NCI-H2107 treated with DMSO at 0.1 percent for 48 hours (cell line): ENCODE measurements at regions not wholly inside any gene's neighbourhood (a gene's known extent, or its start where the extent isn't known, plus 50 kb on each side); places are given as distances from the start of the nearest gene placed in this dataset.

Source experiments
- DNase-seq: peaks from one replicate; lab custom pipeline; 2025; ENCODE audit not compliant: unreplicated experiment; lab: John Stamatoyannopoulos, UW

DNA sequence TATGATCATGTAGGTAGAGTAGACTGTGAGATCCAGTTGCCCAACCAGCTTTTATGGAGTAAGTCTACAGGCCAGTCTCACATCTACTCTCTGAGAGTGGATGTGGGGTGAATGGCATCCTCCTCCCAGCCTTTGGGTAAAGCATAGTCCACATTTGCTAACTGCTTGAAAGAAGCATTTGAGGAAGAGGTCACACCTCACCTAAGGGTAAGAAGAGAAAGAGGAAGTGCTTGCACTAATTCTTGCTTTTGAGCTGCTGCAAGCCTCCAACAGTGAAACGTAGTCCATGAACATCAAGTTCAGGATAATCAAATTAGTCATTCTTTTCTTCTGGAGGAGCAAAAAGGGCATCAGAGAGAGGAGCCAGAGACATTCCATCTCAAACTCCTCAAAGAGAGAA, 93.9 kb upstream of the AGR3 start:
- DNase-seq, result no peak

DNA sequence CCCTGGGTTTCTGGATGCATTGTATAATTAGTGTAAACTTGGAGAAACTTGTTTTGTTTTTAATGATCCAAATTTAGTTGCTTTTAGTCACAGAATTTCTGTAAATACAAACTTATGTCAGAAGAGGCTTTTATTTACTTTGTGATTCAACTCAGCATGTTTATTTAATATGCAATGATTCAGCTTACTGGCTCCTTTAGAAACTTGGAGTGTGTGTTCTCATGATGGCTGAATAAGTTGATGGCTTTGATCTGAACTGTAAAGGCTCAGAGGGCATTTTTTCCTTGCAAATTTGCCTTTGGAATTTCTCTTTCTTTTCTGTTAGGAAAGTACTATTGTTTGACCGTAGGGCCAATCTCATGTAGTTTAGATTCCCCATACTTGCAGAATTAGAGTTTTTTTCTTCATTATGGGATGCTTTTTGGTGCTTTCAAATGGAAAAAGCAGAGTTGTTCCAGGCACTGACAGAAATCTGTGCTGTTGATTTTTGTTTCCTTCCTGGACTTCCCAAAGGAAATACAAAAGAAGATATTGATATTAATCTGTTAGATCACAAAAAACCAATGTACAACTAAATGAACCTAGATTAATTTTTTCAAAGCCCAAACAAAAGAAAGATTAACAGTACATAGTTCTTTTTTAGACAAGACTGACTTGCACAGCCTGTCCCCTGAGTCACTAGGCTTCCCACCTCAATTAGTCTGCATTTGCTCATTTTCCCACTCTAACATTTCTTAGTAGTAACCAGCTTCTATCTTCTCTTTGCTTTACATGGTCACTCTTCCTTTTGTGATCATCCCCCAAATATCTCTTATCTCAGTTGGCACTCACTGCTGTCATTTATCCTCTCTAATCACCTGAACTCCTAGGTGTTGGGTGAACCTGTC, 96.8 kb upstream of the AGR3 start:
- DNase-seq, result no peak

DNA sequence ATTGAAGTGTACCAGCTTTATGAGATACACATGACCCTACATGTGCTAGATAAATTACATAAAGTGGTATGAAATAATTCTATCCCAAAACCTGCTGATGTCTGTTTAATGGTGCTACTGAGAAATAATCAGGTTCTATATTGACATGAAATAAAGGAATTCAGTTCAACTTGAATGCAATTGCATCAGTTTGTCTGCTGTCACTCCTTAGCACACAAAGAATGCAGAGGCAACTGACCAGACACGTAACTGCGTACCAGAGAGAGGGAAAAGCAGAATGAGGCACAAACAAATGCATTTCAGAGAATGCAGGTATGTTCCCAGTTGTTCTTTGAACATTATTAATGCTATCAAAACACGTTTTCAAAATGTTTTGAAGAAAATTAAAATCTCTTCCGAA, 98.8 kb upstream of the AGR3 start:
- DNase-seq, result no peak

DNA sequence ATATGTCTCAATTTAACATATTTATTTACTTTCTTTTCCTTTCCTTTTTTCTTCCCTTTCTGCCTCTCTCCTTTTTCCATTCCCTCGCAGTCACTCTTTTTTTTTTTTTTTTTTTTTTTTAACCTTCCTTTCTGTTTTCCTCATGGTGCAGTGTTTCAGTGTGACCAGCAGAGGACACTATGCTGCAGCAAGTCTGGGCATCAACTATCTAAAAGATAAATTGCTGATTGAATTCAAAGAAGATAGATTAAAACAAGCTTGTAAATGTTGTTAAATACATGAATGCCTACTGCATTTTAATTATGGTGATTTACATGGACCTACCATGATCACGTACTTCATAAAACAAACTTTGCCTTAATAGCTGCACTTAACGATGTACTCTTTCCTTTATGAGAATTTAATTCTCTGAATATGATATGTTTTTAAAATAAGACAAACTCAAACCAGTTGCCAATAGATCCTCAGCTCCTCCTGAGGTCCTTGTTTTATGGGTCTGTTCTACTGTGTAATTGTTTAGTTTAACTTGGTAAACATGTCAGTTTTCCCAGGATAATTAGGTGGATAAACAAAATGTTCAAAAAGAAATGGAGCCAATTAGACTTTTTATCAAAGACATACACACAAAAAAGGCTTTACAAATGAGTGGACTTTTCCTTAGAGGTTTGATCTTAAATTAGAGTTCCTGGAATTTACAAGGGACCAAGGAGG, 101.0 kb upstream of the AGR3 start:
- peak; percentile 24 for DNase-seq

DNA sequence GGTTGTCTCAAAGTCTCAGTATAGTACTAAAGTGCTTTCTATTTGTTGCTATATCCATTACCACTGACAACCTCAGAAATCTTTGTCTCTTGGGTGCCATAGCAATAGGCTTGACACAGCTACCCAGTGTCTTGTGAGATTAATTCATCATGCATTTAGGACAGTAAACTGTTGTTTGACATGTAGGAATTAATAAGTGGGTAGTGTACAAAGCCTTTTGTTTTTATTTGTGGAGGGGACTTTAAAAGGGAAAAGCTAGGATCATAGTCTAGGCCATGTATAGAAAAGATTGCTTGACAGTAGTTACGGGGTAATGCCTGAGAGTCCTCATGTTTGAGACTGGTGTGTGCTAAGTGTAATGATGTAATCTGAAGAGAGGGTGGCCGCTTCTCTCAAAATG, 102.6 kb upstream of the AGR3 start:
- peak; percentile 4 for DNase-seq

DNA sequence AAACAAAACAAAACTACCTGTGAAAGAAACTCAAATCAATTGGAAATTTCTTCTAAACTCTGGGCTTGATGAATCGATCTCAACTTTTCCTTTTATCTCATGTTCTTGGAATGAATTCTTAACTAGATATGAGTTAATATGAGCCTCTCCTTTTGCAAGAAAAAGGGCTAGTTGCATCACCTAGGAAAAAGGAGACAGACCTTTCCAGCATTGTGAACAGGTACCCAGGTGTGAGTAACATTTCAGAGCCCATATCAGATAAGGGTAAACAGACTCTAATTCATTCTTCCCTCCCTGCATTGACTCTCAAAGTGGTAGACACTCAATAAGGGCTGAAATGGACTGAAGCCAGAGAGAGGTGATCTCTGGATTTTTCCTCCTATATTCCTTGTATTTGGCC, 103.8 kb upstream of the AGR3 start:
- peak; percentile 32 for DNase-seq

DNA sequence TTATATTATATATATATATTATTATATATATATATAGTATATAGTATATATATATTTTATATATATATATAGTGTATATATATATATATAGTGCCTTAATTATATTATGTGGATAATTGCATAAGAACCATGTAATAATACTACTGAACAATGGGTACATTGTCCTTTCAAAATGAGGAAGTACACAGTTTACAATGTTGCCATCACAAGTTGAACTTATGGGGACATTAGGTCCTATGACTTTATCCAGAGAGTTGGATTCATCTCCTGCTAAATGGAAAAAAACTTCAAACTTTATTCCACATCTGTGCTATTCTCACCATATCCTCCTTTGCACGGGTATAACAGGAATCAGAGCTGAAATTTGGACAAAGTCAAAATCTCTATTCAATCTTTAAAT, 105.0 kb upstream of the AGR3 start:
- no peak for DNase-seq

DNA sequence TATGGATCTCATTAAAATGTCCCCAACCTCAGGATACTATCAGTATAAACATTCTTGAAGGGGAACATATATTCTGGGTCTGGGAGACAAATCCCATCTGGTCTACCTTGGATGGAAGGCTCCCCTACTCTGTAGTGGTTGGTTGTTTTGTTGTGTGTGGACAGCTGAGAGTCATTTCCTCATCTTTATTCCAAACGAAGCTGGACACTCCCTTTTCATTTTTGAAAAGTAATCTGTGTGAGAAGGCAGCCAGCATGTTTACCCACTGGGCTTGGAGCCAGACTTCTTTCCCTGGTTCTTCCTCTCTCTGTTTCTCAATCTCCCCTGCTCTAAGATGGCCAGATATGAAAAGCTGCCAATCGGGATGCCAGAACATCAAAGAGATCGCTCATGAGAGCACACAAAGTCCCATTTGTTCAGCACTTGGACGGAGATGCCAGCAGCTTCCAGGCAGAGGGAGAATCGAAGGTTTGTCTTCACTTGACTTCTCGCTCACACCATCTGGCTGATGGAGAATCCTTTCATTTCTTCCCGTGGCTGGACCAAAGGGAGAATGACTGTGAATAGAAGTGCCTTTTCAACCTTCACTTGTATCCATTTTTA, 108.1 kb upstream of the AGR3 start:
- DNase-seq, result no peak

DNA sequence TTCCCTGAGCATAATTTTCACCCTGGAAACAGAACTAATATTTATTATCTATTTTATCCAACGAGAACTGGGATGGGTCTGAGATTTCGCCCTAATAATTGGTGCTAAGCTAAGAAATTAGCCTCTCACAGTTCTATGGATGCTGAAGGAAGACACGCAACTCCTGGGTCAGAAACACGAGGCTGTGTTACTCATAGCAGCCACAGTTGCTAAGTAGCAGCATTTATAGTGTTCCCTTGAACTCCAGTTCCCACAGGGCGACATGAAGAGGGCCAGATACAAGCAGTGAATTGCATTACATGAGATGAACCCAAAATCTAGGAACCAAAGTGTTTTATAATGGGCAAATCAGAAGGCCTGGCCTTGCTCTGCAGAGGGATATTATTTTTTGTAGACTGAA, 109.8 kb upstream of the AGR3 start:
- no peak for DNase-seq

DNA sequence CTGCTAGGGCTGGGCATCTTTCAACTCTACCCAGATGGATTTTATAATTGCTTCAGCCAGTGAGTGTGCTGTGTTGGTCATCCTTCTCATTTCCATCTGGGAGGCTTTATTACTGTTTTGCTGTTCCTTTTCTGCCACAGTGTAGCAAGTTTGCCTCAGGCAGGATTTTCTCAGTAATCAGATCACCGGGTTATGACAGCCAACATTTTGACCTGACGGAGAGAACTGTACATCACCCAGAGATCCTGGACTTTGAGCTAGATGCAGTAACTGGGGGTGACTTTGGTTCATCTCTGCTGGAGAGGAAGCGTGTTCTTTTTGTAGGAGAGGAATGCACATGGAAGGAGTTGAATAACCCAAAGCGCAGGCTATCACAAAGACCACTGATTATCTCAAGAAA, 111.8 kb upstream of the AGR3 start:
- DNase-seq, result no peak

DNA sequence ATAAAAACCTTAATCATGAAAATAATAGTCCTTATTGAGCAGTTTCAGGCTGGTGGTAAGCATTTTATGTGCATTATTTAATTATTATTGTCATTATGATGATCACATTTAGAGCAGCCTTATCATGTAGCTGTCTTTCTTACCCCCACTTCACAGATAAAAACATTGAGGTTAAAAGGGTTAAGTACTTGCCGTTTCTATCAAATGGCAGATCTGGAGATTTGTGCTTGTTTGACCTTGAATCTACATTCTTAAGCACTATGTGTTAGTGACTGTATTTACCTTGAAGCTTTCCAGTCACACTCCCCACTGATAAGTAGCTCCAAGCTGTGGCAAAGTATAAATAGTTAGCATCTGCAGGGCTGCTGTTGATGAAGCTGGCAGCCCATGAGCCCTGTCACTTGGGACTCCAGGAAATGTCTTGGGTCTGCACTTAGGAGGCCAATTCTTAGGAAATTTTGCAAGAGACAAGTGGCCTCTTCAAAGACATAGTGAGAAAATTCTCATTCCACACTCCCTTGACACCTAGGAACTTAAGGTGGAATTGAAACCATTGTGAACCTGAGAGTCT, 116.8 kb upstream of the AGR3 start:
- DNase-seq, result no peak

DNA sequence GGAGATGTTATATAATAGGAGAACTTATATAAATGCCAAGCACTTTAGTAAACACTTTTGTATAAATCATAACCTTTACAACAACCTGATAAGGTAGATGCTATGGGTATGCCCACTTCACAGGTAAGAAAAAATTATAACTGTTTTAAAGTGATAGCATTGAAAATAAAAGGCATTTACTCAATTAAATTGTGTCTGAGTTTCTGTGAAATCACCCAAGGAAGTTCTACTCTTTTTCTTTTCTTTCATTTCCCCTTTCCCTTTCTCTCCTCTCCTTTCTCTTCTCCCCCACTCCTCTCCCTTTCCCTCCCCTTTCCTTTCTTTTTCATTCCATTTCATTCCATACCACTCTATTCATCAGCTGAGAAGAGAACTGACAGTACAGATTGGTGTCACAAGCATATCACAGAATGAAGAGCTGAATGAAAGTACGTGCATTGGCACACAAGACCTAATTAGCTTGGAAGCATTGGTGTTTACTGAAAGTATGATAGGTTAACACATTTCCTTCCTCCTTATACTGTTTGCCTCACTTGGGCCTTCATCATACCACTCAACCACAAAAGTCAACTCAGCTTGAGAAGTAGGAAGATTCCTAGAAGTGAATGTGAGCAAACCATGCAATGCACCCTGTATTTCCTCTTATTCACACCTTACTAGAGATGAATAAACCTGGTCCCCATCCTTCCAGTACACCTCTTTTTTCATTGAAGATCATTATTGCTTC, 117.9 kb upstream of the AGR3 start:
- DNase-seq, result no peak

DNA sequence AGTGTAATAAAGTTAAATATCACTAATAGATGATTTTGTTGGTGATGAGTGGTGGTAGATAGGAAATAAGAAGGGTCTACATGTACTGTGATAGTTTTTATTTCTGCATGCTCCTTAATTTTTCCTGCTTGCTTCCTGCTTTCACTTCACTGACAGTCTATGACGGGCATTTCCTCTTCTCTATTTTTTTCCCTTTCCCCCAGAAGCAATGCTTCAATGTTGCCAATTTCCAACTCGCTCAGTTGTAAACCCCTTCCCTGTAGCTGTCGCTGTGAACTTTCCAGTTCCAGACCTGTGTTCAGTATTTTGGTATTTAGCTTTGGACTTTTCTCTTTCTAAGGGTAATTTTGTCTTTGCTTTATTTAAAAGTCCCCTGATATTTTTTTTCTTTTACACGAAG, 123.5 kb upstream of the AGR3 start:
- DNase-seq, result no peak

DNA sequence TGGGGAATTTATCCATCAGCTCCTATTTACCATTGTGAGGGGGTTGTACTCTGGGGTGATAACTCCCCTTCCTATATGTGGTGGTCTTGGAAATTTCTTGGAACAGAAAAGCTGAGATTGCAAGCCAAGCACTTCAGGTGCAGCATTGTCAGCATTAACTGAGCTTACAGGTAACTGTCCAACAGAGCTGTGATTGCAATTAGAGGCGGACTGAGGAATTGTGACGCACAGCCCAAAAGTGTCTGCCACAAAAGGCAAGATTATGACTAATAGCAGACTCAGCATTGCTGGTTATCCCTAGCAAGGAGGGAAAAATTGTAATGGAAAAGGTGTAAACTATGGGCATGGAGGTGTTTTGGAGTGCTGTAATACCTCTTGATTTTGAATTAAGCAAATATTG, 126.1 kb upstream of the AGR3 start:
- DNase-seq, result no peak

DNA sequence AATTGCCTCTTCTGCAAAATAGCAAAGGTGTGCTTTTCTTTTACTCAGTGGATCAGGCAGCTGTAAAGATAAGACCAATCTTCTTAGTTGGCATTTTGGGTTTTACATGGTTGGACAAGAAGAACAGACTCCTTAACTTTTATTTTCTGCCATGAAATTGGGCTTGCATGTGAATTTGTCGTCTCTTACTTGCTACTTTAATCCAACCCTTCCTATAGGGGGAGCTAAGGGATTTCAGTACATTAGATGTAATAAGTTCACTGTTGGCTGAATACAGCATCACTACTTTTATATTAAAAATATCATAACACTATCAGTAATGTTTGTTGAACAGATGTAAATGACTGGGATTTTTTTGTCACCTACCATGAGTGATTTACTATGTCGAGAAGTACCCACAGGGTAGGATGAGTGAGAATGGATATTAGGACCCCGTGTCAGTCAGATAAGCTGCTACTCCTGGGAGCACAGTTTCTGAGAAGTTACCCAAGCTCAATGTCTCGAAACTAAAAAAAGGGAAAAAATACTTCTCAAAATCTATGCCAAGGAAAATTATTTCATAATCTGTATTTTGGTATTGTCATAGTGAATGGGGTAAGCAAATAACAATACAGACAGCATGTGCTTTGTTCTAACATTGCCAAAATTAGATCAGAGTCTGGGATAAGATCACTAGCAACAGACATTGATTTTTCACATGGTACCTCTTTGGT, 127.4 kb upstream of the AGR3 start:
- no peak for DNase-seq

DNA sequence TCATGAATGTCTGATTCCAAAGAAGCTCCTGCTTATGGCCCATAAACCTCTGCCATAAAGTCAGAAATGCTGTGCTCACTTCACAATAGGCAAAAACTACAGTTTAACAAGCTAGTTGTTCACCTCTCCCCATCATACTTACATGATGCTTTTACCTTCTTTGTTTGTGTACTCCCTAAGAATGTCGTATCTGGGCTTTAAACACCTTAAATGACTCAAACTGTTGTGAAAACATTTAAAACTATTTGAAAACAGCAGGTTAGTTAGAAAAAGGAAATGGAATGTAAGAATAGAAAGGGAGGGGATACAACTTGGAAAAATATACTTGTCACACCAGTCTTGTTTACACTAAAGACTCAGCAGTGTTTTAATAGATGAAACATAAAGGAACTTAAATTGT, 128.2 kb upstream of the AGR3 start:
- DNase-seq, result no peak

DNA sequence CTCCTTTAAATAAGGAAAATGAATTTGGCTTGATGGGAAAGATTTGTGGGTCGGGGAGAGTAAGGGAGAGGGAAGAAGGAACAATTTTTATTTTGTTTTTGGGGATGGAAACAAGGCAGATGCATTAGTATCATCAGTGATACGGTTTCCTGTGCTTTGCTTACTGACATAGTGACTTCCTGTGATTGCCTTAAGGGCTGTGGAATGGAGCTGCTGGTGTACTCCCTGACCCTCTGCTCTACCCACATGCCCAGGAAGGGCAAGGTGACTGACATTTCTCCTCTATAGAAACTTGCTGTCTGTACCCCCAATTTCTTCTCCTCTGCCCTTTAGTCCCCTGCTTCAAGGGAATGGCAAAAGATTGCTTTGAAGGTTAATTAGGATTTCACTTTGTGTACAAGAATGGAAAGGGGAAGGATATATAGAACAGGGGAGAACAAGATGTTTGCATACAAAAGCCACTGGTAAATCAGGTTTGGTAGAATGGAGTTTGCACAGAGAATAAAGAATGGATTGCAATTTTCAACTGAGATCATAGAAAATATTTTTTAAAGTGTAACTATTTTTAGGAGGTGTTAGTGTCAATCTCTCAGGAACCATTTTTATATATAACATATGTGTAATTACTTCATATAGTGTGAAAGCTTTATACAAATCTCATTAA, 129.0 kb upstream of the AGR3 start:
- no peak for DNase-seq

DNA sequence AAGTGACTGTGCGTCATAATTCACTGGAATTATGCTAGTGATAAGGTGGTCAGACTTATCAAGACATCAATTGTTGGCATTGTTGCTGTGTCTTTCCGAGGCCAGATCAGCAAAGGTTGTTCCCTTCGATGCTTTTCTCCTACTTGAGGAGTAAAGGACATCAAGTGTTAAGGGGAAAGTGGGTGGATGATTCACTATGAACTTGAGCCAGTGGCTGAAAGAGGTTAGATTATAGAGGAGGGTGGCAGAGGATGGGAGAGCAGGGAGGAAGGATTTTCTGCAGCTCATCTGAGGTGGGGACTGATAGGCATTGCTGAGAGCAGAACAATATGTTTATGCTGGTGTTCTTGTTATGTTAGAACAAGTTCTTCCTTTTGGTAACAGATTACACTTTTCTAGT, 131.4 kb upstream of the AGR3 start:
- no peak for DNase-seq

DNA sequence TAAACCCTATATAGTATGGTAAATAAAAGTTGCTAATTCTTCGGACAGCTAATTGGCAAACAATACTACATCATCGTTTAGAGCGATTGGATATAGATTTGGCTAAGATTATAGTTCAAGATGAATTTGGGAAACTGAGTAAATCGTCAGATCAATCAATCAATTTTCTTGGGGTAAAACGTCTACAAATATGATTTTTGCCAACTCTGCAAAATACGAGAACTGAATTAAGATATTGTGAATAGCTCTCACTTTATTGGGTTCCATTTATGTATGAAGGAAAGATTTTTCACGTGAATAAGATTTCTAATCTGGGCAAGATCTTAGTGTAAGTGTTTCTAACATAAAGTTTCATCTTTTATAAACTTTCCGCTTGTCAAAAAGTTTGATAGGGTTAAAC, 132.9 kb upstream of the AGR3 start:
- DNase-seq, result no peak

DNA sequence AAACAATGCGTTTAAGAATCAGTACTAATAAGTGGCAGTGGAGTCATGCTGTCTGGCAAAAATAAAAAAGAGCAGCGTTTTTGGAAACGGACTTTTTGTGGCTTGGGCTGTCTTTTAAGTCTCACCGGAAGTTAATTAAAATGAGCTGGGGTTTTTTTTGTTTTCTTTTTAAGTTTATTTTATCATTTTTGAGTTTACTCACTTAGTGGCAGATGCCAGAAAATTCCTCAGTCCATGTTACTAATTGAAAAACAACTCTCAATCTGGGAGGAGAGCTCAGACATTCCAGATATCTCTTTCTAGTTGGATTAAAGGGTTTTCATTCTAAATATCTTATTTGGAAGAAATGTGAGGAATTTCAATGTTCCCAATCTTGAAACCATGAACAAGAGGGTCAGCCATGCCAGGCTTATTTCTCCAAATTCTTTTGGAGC, 133.8 kb upstream of the AGR3 start:
- no peak for DNase-seq
